A549 (cell line): ENCODE measurements at regions not wholly inside any gene's neighbourhood (a gene's known extent, or its start where the extent isn't known, plus 50 kb on each side); places are given as distances from the start of the nearest gene placed in this dataset.

ENCODE experiments used
- CEBPB ChIP-seq, 2 experiments: fragments of >200 bp in 1 of 2; sonication (Bioruptor Twin) in 1 of 2; formaldehyde crosslinking in 1 of 2; IDR thresholded peaks; 2 replicates each; pipeline ENCODE4 v1.6.1; 2012 to 2016
- CTCF ChIP-seq: fragments of >200 bp; sonication (Bioruptor Twin); formaldehyde crosslinking; IDR thresholded peaks from 3 replicates; pipeline ENCODE4 v1.5.1; 2016
- E2F6 ChIP-seq: IDR thresholded peaks from 2 replicates; pipeline ENCODE4 v1.6.1; 2012; ENCODE audit warnings: low read depth, borderline replicate concordance
- GATA3 ChIP-seq: IDR thresholded peaks from 2 replicates; pipeline ENCODE4 v1.6.1; 2012; ENCODE audit warnings: borderline replicate concordance
- MAX ChIP-seq: IDR thresholded peaks from 2 replicates; pipeline ENCODE4 v1.6.1; 2012
- NFE2L2 ChIP-seq: fragments of 150-350 bp; conservative IDR thresholded peaks from 2 replicates; pipeline ENCODE4 v1.6.1; 2014; ENCODE audit warnings: low read length
- POLR2A ChIP-seq: IDR thresholded peaks from 2 replicates; pipeline ENCODE4 v1.6.1; 2012; ENCODE audit warnings: mild to moderate bottlenecking, low read length
- REST ChIP-seq: fragments of 200-600 bp; sonication (generic); IDR thresholded peaks from 2 replicates; pipeline ENCODE4 v1.6.1; 2016; ENCODE audit warnings: antibody characterized with exemption, mild to moderate bottlenecking, moderate library complexity
- SMC3 ChIP-seq: fragments of >200 bp; sonication (Bioruptor Twin); formaldehyde crosslinking; IDR thresholded peaks from 3 replicates; pipeline ENCODE4 v1.6.1; 2018; ENCODE audit warnings: inconsistent platforms

GRCh38 chr13:53368948-53369347, 340.3 kb downstream of the OLFM4 start:
- TF ChIP-seq CTCF (no peak), SMC3 (no peak), MAX (no peak), REST (no peak), NFE2L2 (no peak), CEBPB (IDR thresholded peaks at IDR 0.05) (no peak), POLR2A (no peak), E2F6 (no peak), GATA3 (no peak)
